ENCODE measurements at regions not wholly inside any gene's neighbourhood (a gene's known extent, or its start where the extent isn't known, plus 50 kb on each side); places are given as distances from the start of the nearest gene placed in this dataset.
"Not testable (repeated sequence)": the region's sequence is repeated elsewhere in the genome, so short reads cannot be mapped to it uniquely, and the experiment has no call there.

- peaks cover 0 to 6% of the 10 kb centered on the region in 2 donors for H3K4me1 ChIP-seq
- TF ChIP-seq CTCF (IDR thresholded peaks at IDR 0.05) (no peak), POLR2A (IDR thresholded peaks at IDR 0.05) (no peak)
- H3K9me3 ChIP-seq: no peaks in the 10 kb centered on the region
- no peak for DNase-seq
- no peaks in the 10 kb centered on the region for H3K36me3 ChIP-seq
- 93% methylated on average over 8 to 13 of the region's 13 CpGs for WGBS, 2 donors
- H3K4me3 ChIP-seq (replicated peaks in 1 of 3): no peak overlapping the region
- H3K27ac ChIP-seq: no peak overlapping the region
- intact Hi-C loops (cut with DNase I): no loop called here
- H3K27me3 ChIP-seq: no peaks in the 10 kb centered on the region
These were observed 55.9 kb upstream of the PRR5 start for GRCh38 chr22:44646141-44646540.

DNA sequence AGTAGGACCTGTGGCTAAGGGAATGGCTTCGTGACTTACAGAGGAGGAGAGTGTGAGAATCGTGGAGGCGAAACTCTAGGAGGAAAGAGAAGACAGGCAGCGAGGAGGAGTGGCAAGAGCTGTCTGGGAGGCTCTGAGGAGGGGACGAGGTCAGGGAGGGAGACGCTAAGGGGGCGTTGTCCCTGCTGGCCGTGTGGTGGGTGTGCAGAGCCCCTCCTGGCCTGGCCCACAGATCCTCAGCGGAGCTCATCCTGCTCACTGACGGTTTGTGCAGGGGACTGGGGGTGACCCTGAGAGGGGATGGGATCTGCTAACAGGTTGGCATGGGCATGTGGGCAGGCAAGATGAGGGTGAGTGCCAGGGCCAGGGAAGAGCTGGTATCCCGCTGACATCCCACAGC lies 56.5 kb upstream of the PRR5 start:
- 78 to 81% methylated on average over 11 of the region's 11 CpGs for WGBS, 2 donors
- Histone ChIP-seq H3K27ac (no peak overlapping the region), H3K9me3 (no peaks in the 10 kb centered on the region), H3K4me3 (replicated peaks in 1 of 3) (no peak overlapping the region), H3K36me3 (no peaks in the 10 kb centered on the region), H3K27me3 (no peaks in the 10 kb centered on the region), H3K4me1 (peaks cover 0 to 9% of the 10 kb centered on the region in 2 donors)
- intact Hi-C loops (cut with DNase I): no loop called here
- no peak for DNase-seq
- TF ChIP-seq CTCF (IDR thresholded peaks at IDR 0.05) (no peak), POLR2A (IDR thresholded peaks at IDR 0.05) (no peak)

- no peak for TF ChIP-seq CTCF (IDR thresholded peaks at IDR 0.05)
- TF ChIP-seq POLR2A (IDR thresholded peaks at IDR 0.05): no peak
- Histone ChIP-seq H3K9me3 (no peaks in the 10 kb centered on the region), H3K27me3 (no peaks in the 10 kb centered on the region), H3K36me3 (no peaks in the 10 kb centered on the region), H3K27ac (no peak overlapping the region), H3K4me3 (replicated peaks in 1 of 3) (no peak overlapping the region), H3K4me1 (peaks cover 0 to 14% of the 10 kb centered on the region in 2 donors)
- WGBS, 2 donors: 60 to 61% methylated on average over 4 of the region's 4 CpGs
- intact Hi-C loops (cut with DNase I): no loop called here
- DNase-seq: no peak
These were observed 56.9 kb upstream of the PRR5 start for GRCh38 chr22:44645083-44645482.

DNA sequence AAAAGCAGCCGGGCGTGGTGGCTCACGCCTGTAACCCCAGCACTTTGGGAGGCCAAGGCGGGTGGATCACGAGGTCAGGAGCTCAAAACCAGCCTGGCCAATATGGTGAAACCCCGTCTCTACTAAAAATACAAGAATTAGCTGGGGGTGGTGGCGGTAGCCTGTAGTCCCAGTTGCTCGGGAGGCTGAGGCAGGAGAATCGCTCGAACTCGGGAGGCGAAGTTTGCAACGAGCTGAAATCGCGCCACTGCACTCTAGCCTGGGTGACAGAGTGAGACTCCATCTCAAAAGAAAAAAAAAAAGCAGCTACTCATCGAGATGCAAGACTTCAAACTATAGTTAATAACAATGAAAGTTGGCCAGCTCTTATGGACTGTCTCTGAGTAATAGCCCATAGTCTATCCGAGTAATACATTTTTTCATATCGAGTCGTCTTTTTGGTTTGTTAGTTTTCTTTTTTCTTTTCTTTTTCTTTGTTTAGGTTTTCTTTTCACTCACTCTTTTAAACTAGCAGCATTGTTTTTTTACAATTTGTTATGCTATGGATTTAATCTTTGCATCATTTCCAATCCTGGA lies 58.4 kb upstream of the PRR5 start:
- WGBS, 2 donors: 93% methylated on average over 19 of the region's 19 CpGs
- intact Hi-C loops (cut with DNase I); H3K27ac ChIP-seq; DNase-seq; H3K27me3 ChIP-seq; H3K9me3 ChIP-seq; H3K36me3 ChIP-seq; H3K4me3 ChIP-seq (replicated peaks in 1 of 3): not testable (repeated sequence)
- H3K4me1 ChIP-seq: peaks cover 5 to 27% of the 10 kb centered on the region in 2 donors

DNA sequence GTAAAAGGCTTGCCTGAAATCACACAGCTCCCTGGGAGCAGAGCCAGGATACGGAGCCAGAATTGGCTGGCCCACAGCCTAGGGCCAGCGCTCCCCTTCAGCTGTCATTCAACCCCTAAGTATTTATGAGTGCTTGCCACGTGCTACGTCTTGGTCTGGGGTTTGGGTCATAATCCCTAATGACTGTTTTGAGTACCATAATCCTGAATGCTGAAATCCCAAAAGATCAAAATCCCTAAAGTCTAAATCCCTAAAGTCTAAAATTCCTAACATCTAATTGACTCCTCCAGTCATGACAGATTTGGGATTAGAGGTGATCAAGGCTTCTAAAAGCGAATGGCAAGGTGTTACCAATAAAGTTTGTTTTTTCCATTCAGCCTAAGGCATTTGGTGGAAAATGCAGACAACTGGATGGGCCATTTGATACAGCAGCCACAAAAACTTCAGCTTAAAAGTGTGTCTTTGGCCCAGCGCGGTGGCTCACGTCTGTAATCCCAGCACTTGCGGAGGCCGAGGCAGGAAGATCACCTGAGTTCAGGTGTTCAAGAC lies 59.8 kb upstream of the PRR5 start:
- H3K9me3 ChIP-seq: no peaks in the 10 kb centered on the region
- H3K36me3 ChIP-seq: no peaks in the 10 kb centered on the region
- intact Hi-C loops (cut with DNase I): no loop called here
- no peak overlapping the region for H3K27ac ChIP-seq
- DNase-seq: no peak
- TF ChIP-seq POLR2A (IDR thresholded peaks at IDR 0.05) (no peak), CTCF (IDR thresholded peaks at IDR 0.05) (no peak)
- 72 to 75% methylated on average over 9 to 10 of the region's 10 CpGs for WGBS, 2 donors
- no peaks in the 10 kb centered on the region for H3K27me3 ChIP-seq
- H3K4me1 ChIP-seq: peaks cover 5 to 22% of the 10 kb centered on the region in 2 donors
- no peak overlapping the region for H3K4me3 ChIP-seq (replicated peaks in 1 of 3)
